Tibial nerve (tissue), 4 donors: ENCODE measurements at regions not wholly inside any gene's neighbourhood (a gene's known extent, or its start where the extent isn't known, plus 50 kb on each side); places are given as distances from the start of the nearest gene placed in this dataset.

Source experiments
- DNase-seq, 2 donors: peaks; one replicate each; pipeline ENCODE4 v3.0.0-alpha.2; 2019; ENCODE audit warnings: low spot score in 2 of 2
- H3K27ac ChIP-seq, 4 donors: fragments of 200-600 bp; sonication (generic) in 3 of 4; one replicate each; pipeline ENCODE4 v1.5.1; 2017 to 2019; ENCODE audit warnings: mild to moderate bottlenecking in 1 of 4
- H3K27me3 ChIP-seq, 2 donors: fragments of 200-600 bp; sonication (generic) in 1 of 2; one replicate each; pipeline versions ENCODE4 v1.5.1 to v1.6.0; 2017 to 2019
- H3K36me3 ChIP-seq, 3 donors: fragments of 200-600 bp; sonication (generic); one replicate each; pipeline ENCODE4 v1.5.1; 2018 to 2019
- H3K4me1 ChIP-seq, 4 donors: fragments of 200-600 bp; sonication (generic) in 3 of 4; one replicate each; pipeline ENCODE4 v1.5.1; 2017 to 2019
- H3K4me3 ChIP-seq, 4 donors: fragments of 200-600 bp; sonication (generic) in 3 of 4; one replicate each; pipeline ENCODE4 v1.5.1; 2017 to 2019; ENCODE audit warnings: mild to moderate bottlenecking in 1 of 4, moderate library complexity in 1 of 4
- H3K9me3 ChIP-seq, 4 donors: fragments of 200-600 bp; sonication (generic) in 3 of 4; one replicate each; pipeline ENCODE4 v1.5.1; 2017 to 2019
- CTCF ChIP-seq, 5 experiments: fragments of 200-600 bp in 3 of 5; fragments of 450-650 bp in 2 of 5; sonication (generic) in 3 of 5; IDR thresholded peaks; one replicate each; pipeline ENCODE4 v1.5.1; 2016 to 2019; ENCODE audit warnings: antibody characterized with exemption in 5 of 5, mild to moderate bottlenecking in 3 of 5, moderate library complexity in 2 of 5
- EP300 ChIP-seq, 2 donors: sonication (generic); formaldehyde crosslinking; IDR thresholded peaks; one replicate each; pipeline ENCODE4 v1.6.1; 2017; ENCODE audit warnings: antibody characterized with exemption in 2 of 2, mild to moderate bottlenecking in 1 of 2
- POLR2A ChIP-seq, 2 donors: fragments of 450-650 bp; IDR thresholded peaks; one replicate each; pipeline ENCODE4 v1.6.1; 2017; ENCODE audit warnings: antibody characterized with exemption in 2 of 2, mild to moderate bottlenecking in 2 of 2, moderate library complexity in 2 of 2
- WGBS, 2 donors: methylation state at CpG; one replicate each; pipeline ENCODE4 v1.1.5; 2018; 5-methylcytosine and 5-hydroxymethylcytosine counted together

- Histone ChIP-seq H3K27me3 (no peaks in the 10 kb centered on the region), H3K27ac (no peak overlapping the region), H3K4me3 (no peak overlapping the region), H3K36me3 (no peaks in the 10 kb centered on the region), H3K9me3 (no peaks in the 10 kb centered on the region), H3K4me1 (peaks cover 0 to 16% (median 6%) of the 10 kb centered on the region in 4 donors)
- TF ChIP-seq EP300 (IDR thresholded peaks at IDR 0.05): no peak
- no peak for TF ChIP-seq CTCF (IDR thresholded peaks at IDR 0.05)
- TF ChIP-seq POLR2A (IDR thresholded peaks at IDR 0.05): no peak
- DNase-seq: no peak
- WGBS, 2 donors: 71 to 76% methylated on average over 1 of the region's 1 CpG
Measured at GRCh38 chr12:92068459-92068858, 77.2 kb downstream of the BTG1 start.

- WGBS, 2 donors: 83 to 87% methylated on average over 2 of the region's 2 CpGs
Measured at GRCh38 chr12:92065639-92066038, 80.0 kb downstream of the BTG1 start.

GRCh38 chr12:92065018-92065499 lies 80.6 kb downstream of the BTG1 start:
- TF ChIP-seq POLR2A (IDR thresholded peaks at IDR 0.05) (no peak), CTCF (IDR thresholded peaks at IDR 0.05) (no peak), EP300 (IDR thresholded peaks at IDR 0.05) (no peak)
- H3K4me1 ChIP-seq: peaks cover 0 to 16% (median 10%) of the 10 kb centered on the region in 4 donors
- 37% methylated on average over 8 of the region's 8 CpGs for WGBS, 2 donors
- no peaks in the 10 kb centered on the region for H3K36me3 ChIP-seq
- DNase-seq: no peak
- no peak overlapping the region for H3K27ac ChIP-seq
- peak overlapping the region in 1 of 4 donors; percentile 7 for H3K4me3 ChIP-seq
- no peaks in the 10 kb centered on the region for H3K27me3 ChIP-seq
- no peaks in the 10 kb centered on the region for H3K9me3 ChIP-seq

More at GRCh38 chr12:92065639-92066038, 80.0 kb downstream of the BTG1 start:
- Histone ChIP-seq H3K4me1 (peaks cover 0 to 16% (median 7%) of the 10 kb centered on the region in 4 donors), H3K9me3 (no peaks in the 10 kb centered on the region), H3K36me3 (no peaks in the 10 kb centered on the region), H3K27me3 (no peaks in the 10 kb centered on the region), H3K27ac (no peak overlapping the region), H3K4me3 (no peak overlapping the region)
- DNase-seq: no peak
- TF ChIP-seq POLR2A (IDR thresholded peaks at IDR 0.05) (no peak), EP300 (IDR thresholded peaks at IDR 0.05) (no peak), CTCF (IDR thresholded peaks at IDR 0.05) (no peak)

GRCh38 chr12:92064422-92064821 lies 81.2 kb downstream of the BTG1 start:
- H3K27me3 ChIP-seq: no peaks in the 10 kb centered on the region
- TF ChIP-seq EP300 (IDR thresholded peaks at IDR 0.05): no peak
- no peak for TF ChIP-seq POLR2A (IDR thresholded peaks at IDR 0.05)
- no peak for TF ChIP-seq CTCF (IDR thresholded peaks at IDR 0.05)
- no peak overlapping the region for H3K27ac ChIP-seq

GRCh38 chr12:92063641-92064040 lies 82.0 kb downstream of the BTG1 start:
- Histone ChIP-seq H3K4me3 (no peak overlapping the region), H3K36me3 (no peaks in the 10 kb centered on the region), H3K9me3 (no peaks in the 10 kb centered on the region), H3K27ac (no peak overlapping the region), H3K4me1 (peaks cover 0 to 16% (median 10%) of the 10 kb centered on the region in 4 donors), H3K27me3 (no peaks in the 10 kb centered on the region)
- DNase-seq: no peak
- 65 to 68% methylated on average over 3 of the region's 3 CpGs for WGBS, 2 donors
- TF ChIP-seq POLR2A (IDR thresholded peaks at IDR 0.05) (no peak), CTCF (IDR thresholded peaks at IDR 0.05) (no peak), EP300 (IDR thresholded peaks at IDR 0.05) (no peak)

More at GRCh38 chr12:92064422-92064821, 81.2 kb downstream of the BTG1 start:
- peaks cover 0 to 16% (median 10%) of the 10 kb centered on the region in 4 donors for H3K4me1 ChIP-seq
- DNase-seq: no peak
- no peak overlapping the region for H3K4me3 ChIP-seq
- WGBS, 2 donors: 44 to 65% methylated on average over 1 of the region's 1 CpG
- H3K36me3 ChIP-seq: no peaks in the 10 kb centered on the region
- H3K9me3 ChIP-seq: no peaks in the 10 kb centered on the region
